ENCODE measurements at regions not wholly inside any gene's neighbourhood (a gene's known extent, or its start where the extent isn't known, plus 50 kb on each side); places are given as distances from the start of the nearest gene placed in this dataset.
A peak's percentile ranks its signal among the peaks of the same experiment; 100 is the strongest.

DNA sequence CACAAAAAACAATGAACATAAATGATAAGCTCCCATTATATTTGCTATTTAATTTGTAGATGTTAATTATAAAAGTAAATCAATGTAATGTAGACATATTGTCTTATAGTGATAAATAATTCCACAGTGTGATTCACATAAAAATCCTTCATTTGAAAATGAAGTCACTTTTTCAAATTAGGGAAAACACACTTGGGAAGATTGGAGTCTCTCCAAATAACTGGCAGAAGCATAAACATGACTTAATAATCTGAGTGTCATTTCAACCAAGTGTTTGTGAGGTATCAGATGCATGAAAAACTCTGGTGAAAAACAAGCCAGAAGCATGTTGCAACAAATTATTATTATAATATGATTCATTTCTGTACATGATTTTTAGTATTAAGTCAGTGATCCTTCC is 102.2 kb downstream of the CETN3 start:
- Histone ChIP-seq H3K9me2 (replicated peaks; ENCODE audit: low read length) (no peaks in the 10 kb centered on the region), H3K4me2 (ENCODE audit: low read length) (no peak overlapping the region), H3F3A (ENCODE audit: low read length, unreplicated experiment) (no peaks in the 10 kb centered on the region), H3K4me3 (ENCODE audit: low read length) (no peak overlapping the region), H3K27me3 (ENCODE audit: low read length) (no peaks in the 10 kb centered on the region), H3K9me3 (ENCODE audit: low read length) (no peaks in the 10 kb centered on the region), H2AFZ (ENCODE audit: low read length) (no peak overlapping the region), H4K20me1 (ENCODE audit: low read length) (no peaks in the 10 kb centered on the region), H3K36me3 (ENCODE audit: low read depth, low read length) (no peaks in the 10 kb centered on the region), H3K4me1 (ENCODE audit: insufficient read depth, low read length) (peaks cover 14% of the 10 kb centered on the region), H3K9ac (ENCODE audit: low read length) (no peak overlapping the region), H3K27ac (ENCODE audit: low read length) (no peak overlapping the region), H3K79me2 (ENCODE audit: low read length) (no peaks in the 10 kb centered on the region)
- ATAC-seq (no peak), DNase-seq (no peak)
- ChIA-PET CTCF (no interaction called here), POLR2A (ENCODE audit: unreplicated experiment) (no interaction called here)
- no peak for TF ChIP-seq EZH2 (IDR thresholded peaks at IDR 0.05; ENCODE audit: low read length, unreplicated experiment)
- TF ChIP-seq EZH2phosphoT487 (IDR thresholded peaks at IDR 0.05; ENCODE audit: borderline replicate concordance, low read length): no peak
- TF ChIP-seq, protein P1, sequence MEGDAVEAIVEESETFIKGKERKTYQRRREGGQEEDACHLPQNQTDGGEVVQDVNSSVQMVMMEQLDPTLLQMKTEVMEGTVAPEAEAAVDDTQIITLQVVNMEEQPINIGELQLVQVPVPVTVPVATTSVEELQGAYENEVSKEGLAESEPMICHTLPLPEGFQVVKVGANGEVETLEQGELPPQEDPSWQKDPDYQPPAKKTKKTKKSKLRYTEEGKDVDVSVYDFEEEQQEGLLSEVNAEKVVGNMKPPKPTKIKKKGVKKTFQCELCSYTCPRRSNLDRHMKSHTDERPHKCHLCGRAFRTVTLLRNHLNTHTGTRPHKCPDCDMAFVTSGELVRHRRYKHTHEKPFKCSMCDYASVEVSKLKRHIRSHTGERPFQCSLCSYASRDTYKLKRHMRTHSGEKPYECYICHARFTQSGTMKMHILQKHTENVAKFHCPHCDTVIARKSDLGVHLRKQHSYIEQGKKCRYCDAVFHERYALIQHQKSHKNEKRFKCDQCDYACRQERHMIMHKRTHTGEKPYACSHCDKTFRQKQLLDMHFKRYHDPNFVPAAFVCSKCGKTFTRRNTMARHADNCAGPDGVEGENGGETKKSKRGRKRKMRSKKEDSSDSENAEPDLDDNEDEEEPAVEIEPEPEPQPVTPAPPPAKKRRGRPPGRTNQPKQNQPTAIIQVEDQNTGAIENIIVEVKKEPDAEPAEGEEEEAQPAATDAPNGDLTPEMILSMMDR (conservative IDR thresholded peaks at IDR 0.05; ENCODE audit: low read depth, low read length): no peak
- no TSS peak for BruUV-seq (replicated peaks)
- intact Hi-C loops (cut with micrococcal nuclease): loop anchor here (5.0 kb wide), 1 partner anchor 80 kb away; no protein-coding TSS in a partner anchor

DNA sequence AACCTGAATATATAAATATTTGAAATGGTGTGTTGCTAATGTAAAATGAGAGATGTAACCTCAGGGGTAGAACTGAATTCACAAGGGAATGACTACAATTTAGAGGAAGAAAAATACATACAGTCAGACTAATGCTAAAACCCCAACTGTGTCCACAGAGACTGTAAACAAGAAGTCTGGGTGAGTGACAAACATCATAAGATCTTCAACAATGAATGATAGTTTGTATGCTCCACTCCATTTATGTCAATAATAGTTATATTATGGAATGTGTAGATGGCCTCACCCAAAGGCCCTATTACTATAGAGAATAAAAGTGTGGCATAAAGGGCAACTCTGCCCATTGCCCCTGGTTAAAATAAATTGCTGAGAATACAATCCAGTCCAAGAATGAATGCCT is 102.9 kb downstream of the CETN3 start:
- peak; percentile 73 for ATAC-seq
- POLR2A ChIA-PET (ENCODE audit: unreplicated experiment): no interaction called here
- no peak overlapping the region for H3K4me2 ChIP-seq (ENCODE audit: low read length)
- intact Hi-C loops (cut with micrococcal nuclease): loop anchor here (5.0 kb wide), 1 partner anchor 81 kb away; no protein-coding TSS in a partner anchor
- no peak overlapping the region for H3K4me3 ChIP-seq (ENCODE audit: low read length)
- H3K27me3 ChIP-seq (ENCODE audit: low read length): no peaks in the 10 kb centered on the region
- no peaks in the 10 kb centered on the region for H3K9me3 ChIP-seq (ENCODE audit: low read length)
- peak; percentile 57 for DNase-seq
- H4K20me1 ChIP-seq (ENCODE audit: low read length): no peaks in the 10 kb centered on the region
- H3K9ac ChIP-seq (ENCODE audit: low read length): no peak overlapping the region
- no peaks in the 10 kb centered on the region for H3K36me3 ChIP-seq (ENCODE audit: low read depth, low read length)
- no peak overlapping the region for H2AFZ ChIP-seq (ENCODE audit: low read length)
- BruUV-seq (replicated peaks): no TSS peak
- no peaks in the 10 kb centered on the region for H3K9me2 ChIP-seq (replicated peaks; ENCODE audit: low read length)
- H3F3A ChIP-seq (ENCODE audit: low read length, unreplicated experiment): no peaks in the 10 kb centered on the region
- H3K79me2 ChIP-seq (ENCODE audit: low read length): no peaks in the 10 kb centered on the region
- no peak for TF ChIP-seq EZH2phosphoT487 (IDR thresholded peaks at IDR 0.05; ENCODE audit: borderline replicate concordance, low read length)
- no peak for TF ChIP-seq EZH2 (IDR thresholded peaks at IDR 0.05; ENCODE audit: low read length, unreplicated experiment)
- TF ChIP-seq, protein P1 (conservative IDR thresholded peaks at IDR 0.05; ENCODE audit: low read depth, low read length): no peak
- no peak overlapping the region for H3K27ac ChIP-seq (ENCODE audit: low read length)
- H3K4me1 ChIP-seq (ENCODE audit: insufficient read depth, low read length): peaks cover 14% of the 10 kb centered on the region
- CTCF ChIA-PET: no interaction called here

DNA sequence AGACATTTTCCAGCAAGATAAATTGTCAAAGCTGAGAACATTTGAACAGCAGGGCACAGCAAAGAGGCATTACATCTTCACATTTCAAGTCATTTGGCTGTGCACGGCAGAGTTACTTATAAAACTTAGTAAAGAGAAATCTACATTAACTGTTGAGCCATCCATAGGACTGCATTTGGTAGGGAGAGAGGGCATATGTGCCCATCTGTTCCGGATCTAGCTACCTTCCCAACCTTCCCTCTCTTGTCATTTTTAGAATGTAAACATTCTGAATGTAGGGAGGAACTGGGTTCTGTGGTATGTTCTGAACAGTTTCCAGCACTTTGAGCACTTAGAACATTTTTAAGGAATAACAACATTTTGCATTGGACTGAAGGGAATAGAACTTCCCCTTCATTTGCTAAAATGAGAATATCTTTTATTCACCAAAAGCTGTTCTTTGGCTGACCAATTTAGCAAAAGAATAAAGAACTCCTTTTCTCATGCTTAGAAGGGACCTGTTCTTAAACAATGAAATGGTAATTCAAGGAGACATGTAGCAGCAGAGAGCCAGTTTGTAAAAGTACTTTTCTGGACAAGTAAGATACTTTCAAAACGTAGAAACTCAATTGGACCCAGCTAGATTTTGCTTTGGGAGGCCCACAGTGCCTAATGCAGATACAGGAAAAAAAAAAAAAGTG is 104.4 kb downstream of the CETN3 start:
- intact Hi-C loops (cut with micrococcal nuclease): loop anchor here (5.0 kb wide), 1 partner anchor 82 kb away; no protein-coding TSS in a partner anchor
- ChIA-PET POLR2A (ENCODE audit: unreplicated experiment) (no interaction called here), CTCF (no interaction called here)
- H3K27me3 ChIP-seq (ENCODE audit: low read length): no peaks in the 10 kb centered on the region
- BruUV-seq (replicated peaks): no TSS peak
- H4K20me1 ChIP-seq (ENCODE audit: low read length): no peaks in the 10 kb centered on the region
- DNase-seq (no peak), ATAC-seq (no peak)
- H3K4me3 ChIP-seq (ENCODE audit: low read length): no peak overlapping the region
- no peaks in the 10 kb centered on the region for H3K9me3 ChIP-seq (ENCODE audit: low read length)
- no peaks in the 10 kb centered on the region for H3K36me3 ChIP-seq (ENCODE audit: low read depth, low read length)
- H3K79me2 ChIP-seq (ENCODE audit: low read length): no peaks in the 10 kb centered on the region
- H3K9me2 ChIP-seq (replicated peaks; ENCODE audit: low read length): no peaks in the 10 kb centered on the region
- no peak overlapping the region for H2AFZ ChIP-seq (ENCODE audit: low read length)
- no peak overlapping the region for H3K4me2 ChIP-seq (ENCODE audit: low read length)
- peaks cover 14% of the 10 kb centered on the region for H3K4me1 ChIP-seq (ENCODE audit: insufficient read depth, low read length)
- no peak overlapping the region for H3K27ac ChIP-seq (ENCODE audit: low read length)
- H3F3A ChIP-seq (ENCODE audit: low read length, unreplicated experiment): no peaks in the 10 kb centered on the region
- no peak for TF ChIP-seq EZH2 (IDR thresholded peaks at IDR 0.05; ENCODE audit: low read length, unreplicated experiment)
- no peak for TF ChIP-seq EZH2phosphoT487 (IDR thresholded peaks at IDR 0.05; ENCODE audit: borderline replicate concordance, low read length)
- TF ChIP-seq, protein P1 (conservative IDR thresholded peaks at IDR 0.05; ENCODE audit: low read depth, low read length): no peak
- H3K9ac ChIP-seq (ENCODE audit: low read length): no peak overlapping the region

All from PC-3 (cell line).